ENCODE measurements at regions not wholly inside any gene's neighbourhood (a gene's known extent, or its start where the extent isn't known, plus 50 kb on each side); places are given as distances from the start of the nearest gene placed in this dataset.
"Not testable (repeated sequence)": the region's sequence is repeated elsewhere in the genome, so short reads cannot be mapped to it uniquely, and the experiment has no call there.

DNA sequence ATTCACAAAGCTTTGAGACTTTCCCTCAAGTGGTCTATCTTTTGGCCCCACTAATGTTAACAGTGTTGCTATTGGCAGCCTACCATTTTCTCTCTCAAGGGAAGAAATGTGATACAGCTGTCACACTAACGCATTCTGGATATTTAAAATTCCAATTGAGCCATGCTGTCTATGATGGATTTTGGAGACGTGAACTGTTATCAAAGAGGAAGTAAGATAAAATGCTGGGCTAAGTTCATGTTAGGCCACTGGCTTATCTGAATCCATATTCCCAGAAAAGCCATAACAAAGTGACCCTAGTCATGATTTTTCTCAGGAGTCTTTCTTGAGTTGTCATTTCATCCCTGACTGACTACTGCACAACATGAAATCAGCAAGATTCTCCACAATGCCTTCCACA, 200.2 kb downstream of the PHLDA1 start:
- no peak for DNase-seq

DNA sequence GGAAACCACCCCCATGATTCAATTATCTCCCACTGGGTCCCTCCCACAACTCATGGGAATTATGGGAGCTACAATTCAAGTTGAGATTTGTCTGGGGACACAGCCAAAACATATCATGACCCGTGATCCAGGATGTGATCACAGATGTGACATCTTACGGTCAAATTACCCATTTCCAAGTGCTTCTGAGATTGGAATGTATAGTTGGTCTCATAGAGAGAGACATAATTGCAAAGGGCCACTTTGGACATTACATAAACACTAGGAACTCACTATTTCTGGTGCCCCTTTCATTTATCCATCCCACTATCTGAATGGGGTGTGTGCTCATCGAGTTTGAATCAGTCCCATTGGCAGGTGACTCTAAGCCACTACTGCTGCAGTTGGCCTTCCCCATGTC, 204.5 kb downstream of the PHLDA1 start:
- DNase-seq = no peak

DNA sequence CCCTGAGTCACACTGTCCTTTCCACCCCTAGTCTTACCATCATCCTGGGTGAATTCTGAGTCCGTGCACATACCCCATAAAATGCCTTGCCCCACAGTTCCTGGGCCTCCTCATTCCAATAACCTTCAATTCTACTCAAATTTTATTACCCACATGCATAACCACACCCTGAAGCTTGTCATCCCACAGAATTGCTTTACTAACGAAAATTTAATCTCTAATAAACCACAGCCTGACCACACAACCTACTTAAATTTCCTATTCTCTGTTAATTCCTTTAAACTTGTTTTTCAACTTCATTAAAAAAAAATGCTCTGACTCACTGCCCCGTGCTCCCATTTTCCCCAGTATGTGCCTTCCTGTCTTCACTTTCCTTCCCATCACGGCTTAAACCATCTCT, 205.9 kb downstream of the PHLDA1 start:
- no peak for DNase-seq

DNA sequence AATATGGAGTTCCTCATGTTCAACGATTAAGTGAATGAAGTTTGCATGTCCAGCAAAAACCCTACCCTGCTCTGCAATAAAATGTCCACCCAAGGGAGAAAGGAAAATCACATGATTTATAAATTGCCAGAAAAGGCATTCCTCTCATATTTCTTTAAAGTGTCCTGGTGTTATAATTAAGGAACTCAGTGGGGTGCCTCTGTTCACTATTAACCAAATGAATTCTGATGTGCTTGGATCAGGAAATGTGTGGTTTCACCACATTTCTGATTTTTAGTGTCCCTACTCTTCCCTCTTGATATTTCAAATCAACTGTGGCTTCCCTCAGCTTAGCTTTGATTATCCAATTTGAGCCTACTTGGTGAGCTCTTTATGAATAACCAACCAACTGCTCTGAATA, 208.1 kb downstream of the PHLDA1 start:
- no peak for DNase-seq

DNA sequence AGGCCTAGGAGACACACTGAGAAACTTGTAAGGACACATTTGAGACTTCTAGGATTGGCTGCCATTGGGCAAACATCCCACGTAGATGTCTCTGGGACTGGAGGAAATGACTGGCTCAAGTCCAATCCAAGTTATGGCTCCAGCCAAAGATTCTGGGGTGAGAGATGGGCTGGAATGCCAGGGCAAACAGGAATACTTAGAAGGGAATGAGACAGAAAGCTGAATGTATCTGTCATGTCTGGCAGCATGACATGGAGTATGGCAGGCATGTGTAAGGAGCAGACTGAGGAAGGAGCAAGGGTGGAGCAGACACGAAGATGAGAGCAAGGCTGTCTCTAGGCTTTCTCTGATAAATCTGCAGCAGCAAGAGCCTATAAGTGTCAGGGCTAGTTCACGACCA, 209.2 kb downstream of the PHLDA1 start:
- DNase-seq = no peak

DNA sequence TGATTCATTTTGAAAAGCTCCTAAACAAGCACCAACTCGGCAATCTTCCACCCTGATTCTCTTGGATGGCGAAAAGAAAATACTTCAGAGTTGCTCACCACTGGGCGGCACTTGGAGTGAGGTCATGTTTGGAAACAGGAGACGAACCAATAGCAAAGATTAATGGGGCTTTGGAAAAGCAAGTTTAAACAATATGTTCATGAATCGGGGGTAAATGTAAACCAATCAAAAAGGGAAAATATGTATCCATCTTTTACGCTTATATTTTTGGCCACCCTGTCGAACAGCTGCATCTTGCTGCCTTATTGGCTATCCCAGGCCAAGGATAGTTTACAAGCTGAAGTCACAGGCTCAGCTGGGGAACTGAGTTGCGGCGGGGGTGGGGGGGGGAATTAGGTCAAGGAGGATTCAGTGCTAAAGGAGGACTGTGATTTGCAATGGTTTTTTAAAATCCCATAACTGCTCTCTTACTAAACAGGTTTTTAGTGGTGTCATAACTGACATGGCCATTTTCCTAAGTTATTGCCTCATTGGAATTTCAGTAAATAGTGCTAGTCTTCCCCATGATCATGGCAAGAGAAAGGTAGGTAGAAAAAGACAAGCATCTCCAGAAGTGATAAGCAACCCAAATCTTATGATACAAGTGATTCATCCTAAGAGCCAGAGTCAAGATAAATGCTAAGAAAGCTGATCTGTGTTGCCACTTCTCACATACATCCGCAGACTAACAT, 210.6 kb downstream of the PHLDA1 start:
- no peak for DNase-seq

DNA sequence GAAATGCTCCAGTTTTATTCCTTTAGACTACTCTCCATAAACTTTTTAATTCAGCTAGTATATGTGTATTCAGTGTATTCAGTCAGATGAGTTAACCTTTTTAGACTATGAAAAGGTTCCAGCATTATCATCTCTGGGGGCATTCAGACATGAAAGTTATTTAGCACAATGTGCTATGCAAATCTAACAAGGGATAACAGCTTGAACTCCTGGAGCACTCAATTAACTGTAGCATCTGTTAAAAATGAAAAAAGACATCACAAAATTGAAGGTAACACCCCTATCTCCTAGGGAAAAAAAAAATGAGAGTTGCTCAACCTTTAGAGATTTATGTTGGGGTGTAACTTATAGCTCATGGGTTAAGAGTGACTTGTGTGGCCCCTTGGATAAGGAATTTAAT, 211.5 kb downstream of the PHLDA1 start:
- no peak for DNase-seq

- no peak for DNase-seq
These were observed 212.1 kb downstream of the PHLDA1 start for GRCh38 chr12:75819512-75819911.

- no peak for DNase-seq
These were observed 212.7 kb downstream of the PHLDA1 start for GRCh38 chr12:75818863-75819262.

GRCh38 chr12:75816897-75817296, 214.7 kb downstream of the PHLDA1 start:
- no peak for DNase-seq

DNA sequence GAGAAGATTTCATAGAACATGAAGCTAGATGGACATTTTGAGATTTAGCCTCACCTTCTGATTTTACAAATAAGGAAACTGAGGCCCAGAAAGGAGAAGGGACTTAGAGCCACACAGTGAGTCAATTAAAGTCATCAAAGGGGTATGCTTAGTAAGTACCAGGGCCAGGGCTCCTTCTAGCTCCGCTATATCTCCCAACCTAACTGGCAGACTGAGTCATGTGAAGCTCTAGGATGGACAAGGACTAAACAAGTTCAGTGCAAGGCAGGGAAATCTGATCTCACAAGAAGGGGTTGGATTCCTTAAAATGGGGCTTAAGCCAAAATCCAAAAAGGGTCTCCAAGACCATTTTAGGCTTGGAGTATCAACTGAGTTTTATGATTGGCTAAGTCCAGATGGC, 215.8 kb downstream of the PHLDA1 start:
- no peak for DNase-seq

DNA sequence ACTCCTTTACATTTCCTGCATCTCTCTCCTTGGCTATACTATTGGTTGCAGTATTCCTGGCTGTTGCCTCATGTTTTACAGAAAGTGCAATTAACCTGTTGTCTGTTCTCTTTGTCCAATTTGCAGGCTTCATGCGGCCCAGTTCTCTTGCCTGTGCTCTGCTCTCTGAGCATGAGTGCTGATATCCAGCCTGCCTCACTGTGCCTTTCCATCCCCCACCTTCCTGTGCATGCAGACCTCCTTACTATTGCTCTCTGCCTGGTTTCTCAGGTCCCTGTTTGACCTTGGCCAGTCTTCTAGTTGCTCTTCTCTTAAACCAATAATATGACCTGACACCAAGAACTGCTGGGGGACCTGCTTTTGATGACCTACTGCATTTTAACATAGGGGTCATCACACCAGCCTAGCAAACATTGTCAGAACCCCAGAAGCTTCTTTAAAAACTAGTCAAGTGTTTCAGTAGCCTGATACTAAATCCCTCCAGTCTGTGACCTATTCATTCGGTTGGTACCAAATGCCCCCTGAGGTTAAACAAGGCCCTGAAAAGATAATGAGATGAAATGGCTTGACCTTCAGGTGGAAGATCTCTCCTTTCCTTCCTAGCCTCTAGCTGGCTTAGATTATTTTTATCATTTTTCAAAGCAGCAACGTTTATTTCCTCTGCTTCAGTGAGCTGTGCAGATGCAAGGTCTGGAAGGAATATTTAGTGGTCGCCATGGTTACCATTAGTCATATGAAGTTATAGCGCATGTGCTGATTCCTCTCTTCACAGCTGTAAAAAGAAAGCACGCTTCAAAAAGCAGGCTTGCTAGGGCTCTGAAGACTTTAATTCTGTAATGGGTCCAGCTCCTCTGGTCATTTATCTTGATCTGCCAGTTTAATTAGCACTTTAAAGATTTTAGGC, 216.5 kb downstream of the PHLDA1 start:
- no peak for DNase-seq

- no peak for DNase-seq
These were observed 218.5 kb downstream of the PHLDA1 start for GRCh38 chr12:75813072-75813471.

- DNase-seq = no peak
These were observed 219.1 kb downstream of the PHLDA1 start for GRCh38 chr12:75812271-75813018.

DNA sequence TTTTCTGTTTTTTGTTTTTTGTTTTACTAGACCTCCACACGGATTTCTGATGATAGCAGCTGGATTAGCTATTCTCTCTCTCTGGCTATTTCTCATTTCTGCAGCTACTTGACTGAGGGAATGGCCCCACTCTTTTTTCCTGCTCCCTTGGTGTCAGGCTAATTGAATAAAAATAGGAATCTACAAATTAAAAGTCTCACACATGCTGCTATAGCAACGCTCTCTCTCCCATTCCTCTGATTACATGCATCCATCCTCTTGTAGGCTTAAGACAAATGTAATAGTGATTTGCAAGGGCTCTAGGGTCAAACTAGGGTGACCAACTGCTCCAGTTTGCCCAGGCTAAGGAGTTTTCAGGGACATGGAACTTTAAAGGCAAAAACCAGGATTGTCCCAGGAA, 221.8 kb downstream of the PHLDA1 start:
- no peak for DNase-seq

- no peak for DNase-seq
These were observed 224.1 kb downstream of the PHLDA1 start for GRCh38 chr12:75807494-75807893.

GRCh38 chr12:75805905-75806304, 225.7 kb downstream of the PHLDA1 start:
- DNase-seq = no peak

GRCh38 chr12:75805320-75805719, 226.3 kb downstream of the PHLDA1 start:
- no peak for DNase-seq

DNA sequence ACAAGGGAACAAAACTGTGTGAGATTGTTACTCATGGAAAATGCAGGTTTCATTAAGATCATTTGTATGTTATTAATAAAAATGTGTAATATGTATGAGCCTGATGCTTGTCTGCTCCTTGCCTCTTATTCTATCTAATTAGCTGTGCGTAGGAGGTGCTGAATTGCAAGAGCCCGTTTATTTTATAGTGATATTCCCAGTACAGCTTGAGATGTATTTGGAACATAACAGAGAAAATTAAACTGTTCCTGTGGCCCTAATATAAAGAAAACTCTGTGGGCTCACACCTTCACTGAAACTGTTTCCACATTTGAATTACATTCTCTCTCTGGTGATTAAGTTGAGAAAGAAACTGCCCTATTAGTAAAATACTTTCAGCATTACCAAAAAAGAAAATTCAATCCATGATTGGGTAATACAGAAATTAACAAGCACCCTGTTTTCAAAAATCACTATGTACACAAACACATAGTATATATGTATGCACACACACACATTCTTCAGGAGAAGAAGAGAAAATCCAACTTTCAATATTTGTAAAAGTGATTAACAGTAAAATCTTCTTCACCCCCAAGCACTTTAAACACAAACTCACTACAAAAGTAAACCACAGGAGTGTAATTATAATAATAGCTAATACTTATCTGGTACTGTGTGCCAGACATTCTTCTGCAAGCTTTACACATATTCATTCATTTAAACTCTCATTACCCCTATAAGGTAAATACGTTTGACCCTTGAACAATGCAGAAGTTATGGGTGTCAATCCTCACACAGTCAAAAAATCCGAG, 233.2 kb downstream of the PHLDA1 start:
- DNase-seq = no peak

- DNase-seq = no peak
These were observed 236.5 kb downstream of the PHLDA1 start for GRCh38 chr12:75795125-75795524.

GRCh38 chr12:75792687-75793086, 238.9 kb downstream of the PHLDA1 start:
- no peak for DNase-seq

DNA sequence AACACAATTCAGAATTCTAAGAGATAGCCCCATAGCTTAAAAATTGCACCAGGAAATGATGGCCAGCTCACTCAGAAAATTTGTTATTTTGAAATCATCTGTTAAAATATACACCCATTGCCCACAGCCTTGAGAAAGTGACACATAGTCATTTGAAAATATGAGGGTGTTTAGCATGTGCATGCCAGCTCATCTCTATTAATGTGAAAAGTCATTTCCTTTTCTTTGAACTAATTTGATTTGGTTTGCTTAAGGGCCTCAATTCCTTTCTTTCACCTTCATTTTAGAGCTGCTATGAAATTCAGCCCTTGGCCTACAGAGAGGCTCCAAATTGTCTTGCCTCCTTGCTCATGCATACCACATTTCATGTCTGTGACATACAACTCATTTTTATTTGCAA, 241.4 kb downstream of the PHLDA1 start:
- DNase-seq = no peak

- DNase-seq = not testable (repeated sequence)
These were observed 244.4 kb downstream of the PHLDA1 start for GRCh38 chr12:75787146-75787545.
